ENCODE measurements at regions not wholly inside any gene's neighbourhood (a gene's known extent, or its start where the extent isn't known, plus 50 kb on each side); places are given as distances from the start of the nearest gene placed in this dataset.
"Not testable (repeated sequence)": the region's sequence is repeated elsewhere in the genome, so short reads cannot be mapped to it uniquely, and the experiment has no call there.

DNA sequence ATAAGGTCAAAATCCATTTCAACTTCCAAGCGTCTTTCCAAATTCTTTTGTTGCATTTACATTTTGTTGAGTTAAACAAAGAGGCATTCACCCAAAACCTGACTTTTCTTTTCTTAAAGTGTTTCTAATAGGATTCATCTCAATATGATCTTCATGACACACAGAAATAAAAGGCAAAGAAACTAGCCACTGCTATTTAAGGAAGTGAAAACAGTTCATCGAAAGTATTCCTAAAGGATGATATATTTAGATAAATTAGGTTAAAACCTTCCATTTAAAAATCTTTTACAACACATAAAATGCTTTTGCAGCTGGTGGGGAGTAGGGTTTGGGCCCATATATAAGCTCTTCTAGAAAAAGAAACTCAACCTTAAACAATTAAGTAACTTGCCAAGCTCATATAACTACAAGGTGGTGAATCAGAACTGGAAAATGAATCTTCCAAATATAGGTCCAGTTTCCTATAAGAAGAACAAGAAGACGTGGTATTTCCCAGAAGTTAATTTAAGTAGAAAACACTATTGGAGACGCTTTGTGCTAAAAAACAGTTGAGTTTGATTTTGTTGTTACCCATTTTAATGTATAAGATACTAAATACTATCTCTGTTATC is 336.0 kb upstream of the HNRNPA3 start:
- Histone ChIP-seq H3K27ac (no peak overlapping the region), H3K27me3 (no peaks in the 10 kb centered on the region), H3K4me1 (no peaks in the 10 kb centered on the region), H3K9me3 (no peaks in the 10 kb centered on the region), H3K36me3 (no peaks in the 10 kb centered on the region), H3K4me3 (no peak overlapping the region)
- ATAC-seq (no peak), DNase-seq (no peak)
- intact Hi-C loops (cut with DNase I; ENCODE audit: low total_unique reads): no loop called here
- TF ChIP-seq POLR2A (IDR thresholded peaks at IDR 0.05): no peak
- TF ChIP-seq, protein P1, sequence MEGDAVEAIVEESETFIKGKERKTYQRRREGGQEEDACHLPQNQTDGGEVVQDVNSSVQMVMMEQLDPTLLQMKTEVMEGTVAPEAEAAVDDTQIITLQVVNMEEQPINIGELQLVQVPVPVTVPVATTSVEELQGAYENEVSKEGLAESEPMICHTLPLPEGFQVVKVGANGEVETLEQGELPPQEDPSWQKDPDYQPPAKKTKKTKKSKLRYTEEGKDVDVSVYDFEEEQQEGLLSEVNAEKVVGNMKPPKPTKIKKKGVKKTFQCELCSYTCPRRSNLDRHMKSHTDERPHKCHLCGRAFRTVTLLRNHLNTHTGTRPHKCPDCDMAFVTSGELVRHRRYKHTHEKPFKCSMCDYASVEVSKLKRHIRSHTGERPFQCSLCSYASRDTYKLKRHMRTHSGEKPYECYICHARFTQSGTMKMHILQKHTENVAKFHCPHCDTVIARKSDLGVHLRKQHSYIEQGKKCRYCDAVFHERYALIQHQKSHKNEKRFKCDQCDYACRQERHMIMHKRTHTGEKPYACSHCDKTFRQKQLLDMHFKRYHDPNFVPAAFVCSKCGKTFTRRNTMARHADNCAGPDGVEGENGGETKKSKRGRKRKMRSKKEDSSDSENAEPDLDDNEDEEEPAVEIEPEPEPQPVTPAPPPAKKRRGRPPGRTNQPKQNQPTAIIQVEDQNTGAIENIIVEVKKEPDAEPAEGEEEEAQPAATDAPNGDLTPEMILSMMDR (IDR thresholded peaks at IDR 0.05 in 4 of 5, conservative IDR thresholded peaks at IDR 0.05 in 1 of 5): no peak
- in situ Hi-C loops (cut with MboI; ENCODE audit: low sequenced_read_pairs in 4 of 4): no loop called here

DNA sequence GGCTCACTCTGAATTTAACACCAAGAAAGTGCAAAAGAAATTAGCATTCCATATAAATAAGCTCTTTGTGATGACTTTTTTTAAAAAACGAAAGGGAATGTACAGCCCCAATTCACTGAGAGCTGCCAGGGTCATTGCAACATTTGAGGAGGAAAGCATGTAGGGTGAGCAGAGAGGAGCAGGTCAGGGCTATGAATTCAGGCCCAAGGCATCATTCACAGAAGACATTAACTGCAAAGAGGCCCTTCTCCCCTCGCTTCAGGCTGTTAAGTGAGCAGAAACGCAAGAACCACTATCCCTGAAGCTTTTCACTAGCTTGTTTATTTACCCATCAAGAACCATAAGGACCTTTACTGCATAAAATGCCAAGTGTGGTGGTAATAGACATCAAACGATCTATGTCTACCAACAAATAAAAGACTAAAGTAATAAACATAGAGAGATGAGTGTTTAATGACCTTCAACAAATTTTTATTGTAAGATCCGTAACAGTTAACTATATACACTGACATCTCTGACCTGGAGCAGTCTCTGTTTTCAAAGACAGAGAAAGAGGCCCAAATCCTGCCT is 333.1 kb upstream of the HNRNPA3 start:
- no peaks in the 10 kb centered on the region for H3K27me3 ChIP-seq
- no peaks in the 10 kb centered on the region for H3K9me3 ChIP-seq
- no peaks in the 10 kb centered on the region for H3K4me1 ChIP-seq
- intact Hi-C loops (cut with DNase I; ENCODE audit: low total_unique reads): no loop called here
- DNase-seq (no peak), ATAC-seq (no peak)
- H3K4me3 ChIP-seq: no peak overlapping the region
- in situ Hi-C loops (cut with MboI; ENCODE audit: low sequenced_read_pairs in 4 of 4): no loop called here
- H3K27ac ChIP-seq: no peak overlapping the region
- H3K36me3 ChIP-seq: no peaks in the 10 kb centered on the region
- TF ChIP-seq, protein P1 (IDR thresholded peaks at IDR 0.05 in 4 of 5, conservative IDR thresholded peaks at IDR 0.05 in 1 of 5): no peak
- TF ChIP-seq POLR2A (IDR thresholded peaks at IDR 0.05): no peak

DNA sequence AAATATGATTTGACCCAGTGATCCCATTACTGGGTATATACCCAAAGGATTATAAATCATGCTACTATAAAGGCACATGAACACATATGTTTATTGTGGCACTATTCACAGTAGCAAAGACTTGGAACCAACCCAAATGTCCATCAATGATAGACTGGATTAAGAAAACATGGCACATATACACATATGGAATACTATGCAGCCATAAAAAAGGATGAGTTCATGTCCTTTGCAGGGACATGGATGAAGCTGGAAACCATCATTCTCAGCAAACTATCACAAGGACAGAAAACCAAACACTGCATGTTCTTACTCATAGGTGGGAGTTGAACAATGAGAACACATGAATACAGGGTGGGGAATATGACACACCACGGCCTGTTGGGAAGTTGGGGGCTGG is 330.5 kb upstream of the HNRNPA3 start:
- H3K27me3 ChIP-seq; DNase-seq; intact Hi-C loops (cut with DNase I; ENCODE audit: low total_unique reads); H3K4me3 ChIP-seq; in situ Hi-C loops (cut with MboI; ENCODE audit: low sequenced_read_pairs in 4 of 4); H3K36me3 ChIP-seq; H3K27ac ChIP-seq; H3K4me1 ChIP-seq; ATAC-seq; H3K9me3 ChIP-seq: not testable (repeated sequence)

DNA sequence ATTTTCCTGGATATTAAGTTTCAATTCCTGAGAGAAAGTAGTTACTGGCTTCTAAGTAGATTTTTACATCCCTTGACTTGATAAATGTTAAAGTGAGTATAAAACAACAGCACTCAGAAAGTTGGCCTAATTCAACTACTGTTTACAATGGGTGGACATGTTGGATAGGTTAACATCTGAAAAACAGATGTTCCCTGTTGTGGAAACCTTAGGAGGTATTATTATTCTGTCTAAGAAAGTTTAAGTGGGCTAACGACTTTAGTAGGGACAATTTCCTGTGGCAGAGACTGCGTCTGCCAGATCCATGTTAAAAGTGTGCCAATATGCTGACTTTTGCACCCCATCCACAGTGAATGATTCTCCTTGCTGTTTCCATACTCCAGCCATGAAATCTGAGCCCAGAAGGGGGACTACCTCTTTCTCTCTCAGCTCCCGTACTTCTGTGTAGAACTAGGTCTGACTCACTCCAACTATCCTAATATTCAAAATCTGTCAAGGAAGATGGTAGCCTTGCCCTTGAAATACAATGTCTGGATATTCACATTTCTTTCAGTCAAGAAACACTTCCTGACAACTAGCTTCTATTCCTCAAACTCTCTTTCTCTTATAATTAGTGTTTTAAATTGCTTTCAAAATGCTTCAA is 327.5 kb upstream of the HNRNPA3 start:
- no peaks in the 10 kb centered on the region for H3K9me3 ChIP-seq
- no peak overlapping the region for H3K4me3 ChIP-seq
- TF ChIP-seq, protein P1 (IDR thresholded peaks at IDR 0.05 in 4 of 5, conservative IDR thresholded peaks at IDR 0.05 in 1 of 5): no peak
- TF ChIP-seq POLR2A (IDR thresholded peaks at IDR 0.05): no peak
- H3K27me3 ChIP-seq: no peaks in the 10 kb centered on the region
- in situ Hi-C loops (cut with MboI; ENCODE audit: low sequenced_read_pairs in 4 of 4): no loop called here
- DNase-seq: no peak
- intact Hi-C loops (cut with DNase I; ENCODE audit: low total_unique reads): no loop called here
- no peaks in the 10 kb centered on the region for H3K36me3 ChIP-seq
- no peaks in the 10 kb centered on the region for H3K4me1 ChIP-seq
- no peak overlapping the region for H3K27ac ChIP-seq
- ATAC-seq: no peak

DNA sequence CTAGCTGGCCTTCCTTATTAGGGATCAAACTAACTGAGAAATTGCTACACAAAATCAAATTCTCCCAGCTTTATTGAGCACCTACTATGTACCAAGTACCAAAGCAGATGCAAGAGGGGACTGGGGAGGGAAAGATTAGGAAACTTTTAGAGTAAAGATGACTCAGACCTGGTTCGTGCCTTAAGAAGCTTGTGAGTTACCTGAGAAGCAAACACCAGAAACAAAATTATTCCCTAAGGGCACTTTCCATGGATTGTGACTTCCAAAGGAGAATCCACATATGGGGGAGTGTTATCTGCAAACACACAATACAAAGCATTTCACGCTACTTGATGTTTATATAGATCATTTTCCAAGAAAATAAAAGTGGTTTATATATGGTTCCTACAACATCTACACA is 326.9 kb upstream of the HNRNPA3 start:
- Histone ChIP-seq H3K36me3 (no peaks in the 10 kb centered on the region), H3K4me3 (no peak overlapping the region), H3K27ac (no peak overlapping the region), H3K27me3 (no peaks in the 10 kb centered on the region), H3K9me3 (no peaks in the 10 kb centered on the region), H3K4me1 (no peaks in the 10 kb centered on the region)
- TF ChIP-seq POLR2A (IDR thresholded peaks at IDR 0.05): no peak
- in situ Hi-C loops (cut with MboI; ENCODE audit: low sequenced_read_pairs in 4 of 4): no loop called here
- no peak for ATAC-seq
- no peak for DNase-seq
- intact Hi-C loops (cut with DNase I; ENCODE audit: low total_unique reads): no loop called here
